Neuronal stem cell (in vitro differentiated cells): ENCODE measurements at regions not wholly inside any gene's neighbourhood (a gene's known extent, or its start where the extent isn't known, plus 50 kb on each side); places are given as distances from the start of the nearest gene placed in this dataset.

Experiments used
- DNase-seq: peaks from one replicate; pipeline ENCODE4 v3.0.0-alpha.2; 2013; ENCODE audit warnings: low spot score
- H2AFZ ChIP-seq: one replicate; pipeline ENCODE4 v1.6.1; 2013; ENCODE audit warnings: mild to moderate bottlenecking, low read length, inconsistent platforms
- H2AK5ac ChIP-seq: 2 replicates; pipeline ENCODE4 v1.6.1; 2013; ENCODE audit warnings: low read depth, mild to moderate bottlenecking, inconsistent platforms, low read length, moderate library complexity, mixed read lengths
- H2BK120ac ChIP-seq: 2 replicates; pipeline ENCODE4 v1.6.1; 2013; ENCODE audit warnings: low read depth, mild to moderate bottlenecking, inconsistent platforms, low read length, moderate library complexity, mixed read lengths
- H2BK12ac ChIP-seq: one replicate; pipeline ENCODE4 v1.6.1; 2013; ENCODE audit warnings: low read length, inconsistent platforms
- H2BK15ac ChIP-seq: 2 replicates; pipeline ENCODE4 v1.6.1; 2013; ENCODE audit warnings: mild to moderate bottlenecking, low read length, inconsistent platforms, mixed read lengths
- H2BK5ac ChIP-seq: one replicate; pipeline ENCODE4 v1.6.1; 2013; ENCODE audit warnings: inconsistent platforms, mild to moderate bottlenecking, low read length, moderate library complexity
- H3K14ac ChIP-seq: one replicate; pipeline ENCODE4 v1.6.1; 2013; ENCODE audit warnings: low read length, inconsistent platforms
- H3K18ac ChIP-seq: 2 replicates; pipeline ENCODE4 v1.6.1; 2013; ENCODE audit warnings: low read length, inconsistent platforms
- H3K23ac ChIP-seq: 2 replicates; pipeline ENCODE4 v1.6.1; 2013; ENCODE audit warnings: low read depth, mild to moderate bottlenecking, mixed read lengths, low read length, inconsistent platforms; ENCODE audit not compliant: poor library complexity
- H3K27ac ChIP-seq: replicated peaks from 3 replicates; pipeline ENCODE4 v1.5.1; 2013; ENCODE audit warnings: low read length, inconsistent platforms
- H3K27me3 ChIP-seq, 3 experiments: 2 replicates each; pipeline ENCODE4 v1.6.1; 2013; ENCODE audit warnings: low read length in 3 of 3, mild to moderate bottlenecking in 2 of 3, inconsistent platforms in 1 of 3, low read depth in 1 of 3, mixed read lengths in 1 of 3, moderate library complexity in 1 of 3; ENCODE audit not compliant: control insufficient read depth in 3 of 3, insufficient read depth in 3 of 3
- H3K36me3 ChIP-seq, 2 donors: replicated peaks in 1 of 2; 2 replicates each; pipeline ENCODE4 v1.6.1; 2013; ENCODE audit warnings: low read length in 2 of 2; ENCODE audit not compliant: control insufficient read depth in 2 of 2, insufficient read depth in 2 of 2
- H3K4ac ChIP-seq: 2 replicates; pipeline ENCODE4 v1.6.1; 2013; ENCODE audit warnings: inconsistent platforms, mild to moderate bottlenecking, low read length, moderate library complexity
- H3K4me1 ChIP-seq, 2 donors: 1 replicate in 1 of 2; 2 replicates in 1 of 2; pipeline ENCODE4 v1.6.1; 2013; ENCODE audit warnings: low read length in 2 of 2, low read depth in 1 of 2; ENCODE audit not compliant: control insufficient read depth in 2 of 2, insufficient read depth in 1 of 2
- H3K4me2 ChIP-seq: one replicate; pipeline ENCODE4 v1.6.1; 2013; ENCODE audit warnings: mild to moderate bottlenecking, low read length, inconsistent platforms; ENCODE audit not compliant: insufficient read depth, poor library complexity, severe bottlenecking
- H3K4me3 ChIP-seq, 2 donors: 2 replicates each; pipeline ENCODE4 v1.5.1; 2013; ENCODE audit warnings: low read length in 2 of 2, mild to moderate bottlenecking in 2 of 2, inconsistent platforms in 1 of 2, moderate library complexity in 1 of 2
- H3K79me1 ChIP-seq: one replicate; pipeline ENCODE4 v1.6.1; 2013; ENCODE audit warnings: low read depth, mild to moderate bottlenecking, inconsistent platforms, low read length, moderate library complexity
- H3K9ac ChIP-seq: one replicate; pipeline ENCODE4 v1.6.1; 2013; ENCODE audit warnings: mild to moderate bottlenecking, low read depth, low read length, inconsistent platforms; ENCODE audit not compliant: poor library complexity
- H3K9me3 ChIP-seq, 2 donors: replicated peaks in 1 of 2; 2 replicates each; pipeline versions ENCODE3 to v1.6.1; 2013; ENCODE audit warnings: low read length in 2 of 2, mild to moderate bottlenecking in 2 of 2, inconsistent platforms in 1 of 2, low read depth in 1 of 2, mixed read lengths in 1 of 2, moderate library complexity in 1 of 2; ENCODE audit not compliant: control insufficient read depth in 2 of 2, insufficient read depth in 1 of 2
- H4K8ac ChIP-seq: one replicate; pipeline ENCODE4 v1.6.1; 2013; ENCODE audit warnings: low read depth, mild to moderate bottlenecking, inconsistent platforms, low read length, moderate library complexity
- H4K91ac ChIP-seq: one replicate; pipeline ENCODE4 v1.6.1; 2013; ENCODE audit warnings: low read length, low read depth, mild to moderate bottlenecking, inconsistent platforms; ENCODE audit not compliant: poor library complexity
- WGBS, 2 donors: extraction: QIAGEN DNeasy Blood & Tissue Kit; methylation state at CpG; one replicate each; pipeline ENCODE4 v1.1.7; 2013; ENCODE audit warnings: missing lambda C conversion rate in 2 of 2, mixed read lengths in 1 of 2; ENCODE audit not compliant: insufficient read length in 2 of 2, insufficient replicate concordance in 1 of 2; ENCODE audit errors: extremely low coverage in 2 of 2; 5-methylcytosine and 5-hydroxymethylcytosine counted together

- H2AFZ ChIP-seq: no peak overlapping the region
- no peak overlapping the region for H3K14ac ChIP-seq
- H3K9ac ChIP-seq: no peak overlapping the region
- H3K79me1 ChIP-seq: no peaks in the 10 kb centered on the region
- H4K8ac ChIP-seq: no peak overlapping the region
- H3K4me1 ChIP-seq: no peaks in the 10 kb centered on the region
- no peak overlapping the region for H2BK15ac ChIP-seq
- H3K18ac ChIP-seq: no peak overlapping the region
- H2BK5ac ChIP-seq: no peak overlapping the region
- H3K4ac ChIP-seq: no peak overlapping the region
- no peak overlapping the region for H3K23ac ChIP-seq
- no peak overlapping the region for H2AK5ac ChIP-seq
- H3K27me3 ChIP-seq: no peaks in the 10 kb centered on the region
- no peak overlapping the region for H3K4me2 ChIP-seq
- no peak for DNase-seq
- H4K91ac ChIP-seq: no peak overlapping the region
- no peak overlapping the region for H2BK120ac ChIP-seq
- no peaks in the 10 kb centered on the region for H3K9me3 ChIP-seq
- no peak overlapping the region for H2BK12ac ChIP-seq
- no peaks in the 10 kb centered on the region for H3K36me3 ChIP-seq
- H3K27ac ChIP-seq: no peak overlapping the region
- no peak overlapping the region for H3K4me3 ChIP-seq
These were observed 594.5 kb downstream of the ARAP2 start for GRCh38 chr4:35649778-35650177.

GRCh38 chr4:35652197-35652596 lies 592.1 kb downstream of the ARAP2 start:
- Histone ChIP-seq H3K9me3 (no peaks in the 10 kb centered on the region), H4K91ac (no peak overlapping the region), H4K8ac (no peak overlapping the region), H3K36me3 (no peaks in the 10 kb centered on the region), H3K27me3 (no peaks in the 10 kb centered on the region), H3K18ac (no peak overlapping the region), H2BK12ac (no peak overlapping the region), H2AK5ac (no peak overlapping the region), H3K27ac (no peak overlapping the region), H2BK15ac (no peak overlapping the region), H3K4me2 (no peak overlapping the region), H3K4me1 (no peaks in the 10 kb centered on the region), H3K4me3 (no peak overlapping the region), H3K79me1 (no peaks in the 10 kb centered on the region), H3K4ac (no peak overlapping the region), H3K14ac (no peak overlapping the region), H2BK5ac (no peak overlapping the region), H2BK120ac (no peak overlapping the region), H3K9ac (no peak overlapping the region), H2AFZ (no peak overlapping the region), H3K23ac (no peak overlapping the region)
- no peak for DNase-seq
- WGBS, 2 donors: no CpG with 5 or more reads among the region's 4 CpGs

- no peak overlapping the region for H2AFZ ChIP-seq
These were observed 590.9 kb downstream of the ARAP2 start for GRCh38 chr4:35653451-35653850.

GRCh38 chr4:35673137-35673536 lies 571.2 kb downstream of the ARAP2 start:
- no peak overlapping the region for H3K14ac ChIP-seq
- no peak overlapping the region for H4K91ac ChIP-seq
- H3K4me1 ChIP-seq: no peaks in the 10 kb centered on the region
- WGBS, 2 donors: no CpG with 5 or more reads among the region's 1 CpG
- no peak overlapping the region for H2BK12ac ChIP-seq
- H2BK5ac ChIP-seq: no peak overlapping the region
- no peak for DNase-seq
- H3K18ac ChIP-seq: no peak overlapping the region
- no peak overlapping the region for H4K8ac ChIP-seq
- no peak overlapping the region for H3K4ac ChIP-seq
- no peaks in the 10 kb centered on the region for H3K36me3 ChIP-seq
- H3K4me3 ChIP-seq: no peak overlapping the region
- no peaks in the 10 kb centered on the region for H3K79me1 ChIP-seq
- H3K4me2 ChIP-seq: no peak overlapping the region
- no peak overlapping the region for H2BK120ac ChIP-seq
- H3K27me3 ChIP-seq: no peaks in the 10 kb centered on the region
- H3K23ac ChIP-seq: no peak overlapping the region
- H2AK5ac ChIP-seq: no peak overlapping the region
- no peak overlapping the region for H3K27ac ChIP-seq
- H3K9me3 ChIP-seq: no peaks in the 10 kb centered on the region
- H2BK15ac ChIP-seq: no peak overlapping the region
- H3K9ac ChIP-seq: no peak overlapping the region
- no peak overlapping the region for H2AFZ ChIP-seq

More at GRCh38 chr4:35653451-35653850, 590.9 kb downstream of the ARAP2 start:
- Histone ChIP-seq H3K27ac (no peak overlapping the region), H3K9ac (no peak overlapping the region), H2BK15ac (no peak overlapping the region), H3K18ac (no peak overlapping the region), H3K4me2 (no peak overlapping the region), H2BK5ac (no peak overlapping the region), H3K36me3 (no peaks in the 10 kb centered on the region), H2BK120ac (no peak overlapping the region), H4K8ac (no peak overlapping the region), H3K14ac (no peak overlapping the region), H3K4me1 (no peaks in the 10 kb centered on the region), H3K23ac (no peak overlapping the region), H2BK12ac (no peak overlapping the region), H3K27me3 (no peaks in the 10 kb centered on the region), H3K79me1 (no peaks in the 10 kb centered on the region), H3K4me3 (no peak overlapping the region), H4K91ac (no peak overlapping the region), H3K4ac (no peak overlapping the region), H3K9me3 (no peaks in the 10 kb centered on the region), H2AK5ac (no peak overlapping the region)
- DNase-seq: no peak
